ENCODE measurements at regions not wholly inside any gene's neighbourhood (a gene's known extent, or its start where the extent isn't known, plus 50 kb on each side); places are given as distances from the start of the nearest gene placed in this dataset.
"Not testable (repeated sequence)": the region's sequence is repeated elsewhere in the genome, so short reads cannot be mapped to it uniquely, and the experiment has no call there.

DNA sequence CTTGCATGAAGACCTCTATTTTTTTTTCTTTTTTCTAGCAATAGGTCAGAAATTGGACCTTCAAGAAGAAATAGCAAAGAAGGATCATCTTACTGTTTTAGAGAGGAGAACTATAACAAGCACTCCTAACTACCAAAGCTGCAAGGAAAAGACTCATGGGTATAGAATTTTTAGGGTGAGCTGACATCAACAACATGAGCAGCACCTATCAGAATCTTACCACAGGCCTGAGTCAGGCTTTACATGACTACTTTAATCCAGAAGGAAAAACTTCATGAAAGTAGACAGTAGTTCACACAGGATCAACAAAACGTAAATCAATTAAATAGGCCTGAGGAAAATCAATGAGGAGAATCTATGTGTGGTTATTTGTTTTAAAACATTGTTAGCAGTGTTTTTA is 130.5 kb downstream of the FAM76B start:
- DNase-seq (ENCODE audit: low read depth): no peak
- in situ Hi-C loops (cut with HindIII; ENCODE audit: low pct_unique_long_range_greater_than_20kb, low sequenced_read_pairs): no loop called here

DNA sequence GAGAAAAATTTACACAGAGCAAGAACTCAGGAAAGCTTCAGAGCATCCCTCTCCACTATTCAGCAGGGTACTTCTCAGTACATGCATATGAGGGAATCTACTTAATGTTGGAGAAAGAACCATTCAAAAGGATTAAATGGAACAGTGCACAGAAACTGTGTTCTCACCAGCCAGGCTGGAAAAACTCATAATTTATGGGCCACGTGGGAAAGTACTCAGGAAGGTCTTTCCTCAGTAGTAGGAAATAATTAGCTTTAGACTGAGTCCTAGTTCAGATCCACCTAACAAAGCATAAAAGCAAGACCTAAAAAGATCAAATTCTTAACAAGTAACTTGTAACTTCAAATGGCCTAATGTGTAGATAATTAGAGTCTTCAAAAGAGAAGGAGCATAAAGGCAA is 134.0 kb downstream of the FAM76B start:
- DNase-seq (ENCODE audit: low read depth): no peak
- in situ Hi-C loops (cut with HindIII; ENCODE audit: low pct_unique_long_range_greater_than_20kb, low sequenced_read_pairs): no loop called here

DNA sequence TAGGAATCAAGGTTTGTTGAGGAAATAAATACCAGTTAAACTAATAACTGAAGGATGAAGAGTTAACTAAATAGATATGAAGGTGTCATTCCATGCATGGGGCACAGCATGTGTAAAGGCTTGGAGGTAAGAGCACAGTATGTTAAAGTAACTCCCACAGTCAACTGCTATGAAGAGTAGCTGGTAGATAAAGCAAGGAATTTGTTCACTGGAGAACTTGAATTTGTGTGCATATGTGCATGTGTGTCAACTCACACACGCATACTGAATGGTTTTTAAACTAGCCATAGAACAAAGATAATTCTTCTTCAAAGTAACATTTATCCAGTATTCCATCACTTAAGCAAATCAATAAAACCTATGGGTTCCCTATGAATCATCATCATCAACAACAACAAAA is 135.9 kb downstream of the FAM76B start:
- in situ Hi-C loops (cut with HindIII; ENCODE audit: low pct_unique_long_range_greater_than_20kb, low sequenced_read_pairs): no loop called here
- no peak for DNase-seq (ENCODE audit: low read depth)

DNA sequence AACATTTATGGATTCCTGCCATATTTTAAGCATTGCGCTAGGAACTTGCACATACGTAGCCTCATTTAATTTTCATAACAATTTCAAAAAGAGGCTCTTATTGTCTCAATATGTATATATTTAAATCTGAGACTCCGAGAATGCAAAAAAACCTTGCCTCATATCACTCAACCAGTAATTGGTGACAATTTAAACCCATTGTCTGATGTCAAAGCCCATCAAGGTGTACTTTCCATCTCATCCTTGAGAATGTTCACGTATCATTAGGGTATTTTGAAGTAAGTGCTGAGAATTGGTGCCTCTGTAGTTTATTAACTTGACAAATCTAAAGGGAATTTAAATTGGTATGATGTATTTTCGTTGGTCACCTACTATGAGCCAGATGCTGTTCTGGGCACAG is 136.5 kb downstream of the FAM76B start:
- in situ Hi-C loops (cut with HindIII; ENCODE audit: low pct_unique_long_range_greater_than_20kb, low sequenced_read_pairs): no loop called here
- DNase-seq (ENCODE audit: low read depth): no peak

DNA sequence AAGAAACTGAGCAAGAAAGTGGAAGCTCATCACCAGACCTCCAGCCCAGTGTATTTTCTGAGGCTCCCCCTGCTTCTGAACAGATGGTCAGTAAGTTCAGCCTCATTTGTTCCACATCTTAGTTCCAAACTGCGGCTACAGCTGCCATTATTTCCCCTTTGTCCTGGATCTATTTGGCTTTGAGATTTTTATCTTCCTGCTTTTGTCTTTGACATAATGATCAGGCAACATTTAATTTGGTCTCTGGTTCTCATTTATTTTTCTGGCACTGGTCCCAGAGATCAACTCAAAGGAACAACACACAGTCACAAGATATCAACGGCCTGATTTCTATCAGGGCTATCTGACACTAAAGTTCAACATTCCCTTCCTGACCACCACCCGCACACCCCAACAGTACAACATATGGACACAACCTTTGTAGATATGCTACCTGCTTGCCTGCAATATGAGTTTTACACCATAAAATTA is 137.5 kb downstream of the FAM76B start:
- in situ Hi-C loops (cut with HindIII; ENCODE audit: low pct_unique_long_range_greater_than_20kb, low sequenced_read_pairs): no loop called here
- DNase-seq (ENCODE audit: low read depth): no peak

DNA sequence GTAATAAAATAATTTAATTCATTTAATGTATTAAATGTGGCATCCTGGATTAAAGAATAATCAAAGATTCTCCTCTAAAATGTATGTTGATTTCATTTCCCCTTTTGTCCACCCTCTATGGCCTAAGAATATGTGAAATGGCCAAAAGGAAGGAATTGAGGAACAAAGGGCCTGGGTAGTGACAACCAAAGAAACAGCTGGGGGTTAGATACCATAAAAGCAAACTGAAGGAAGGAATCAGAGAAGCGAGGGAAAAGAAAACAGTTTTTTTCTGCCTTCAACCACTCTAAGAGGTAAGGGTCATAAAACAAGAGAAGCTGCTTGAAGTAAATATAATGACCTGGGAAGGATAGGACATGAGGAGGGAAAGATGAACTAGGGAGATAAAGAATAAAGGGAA is 139.3 kb downstream of the FAM76B start:
- DNase-seq (ENCODE audit: low read depth): no peak
- in situ Hi-C loops (cut with HindIII; ENCODE audit: low pct_unique_long_range_greater_than_20kb, low sequenced_read_pairs): no loop called here

DNA sequence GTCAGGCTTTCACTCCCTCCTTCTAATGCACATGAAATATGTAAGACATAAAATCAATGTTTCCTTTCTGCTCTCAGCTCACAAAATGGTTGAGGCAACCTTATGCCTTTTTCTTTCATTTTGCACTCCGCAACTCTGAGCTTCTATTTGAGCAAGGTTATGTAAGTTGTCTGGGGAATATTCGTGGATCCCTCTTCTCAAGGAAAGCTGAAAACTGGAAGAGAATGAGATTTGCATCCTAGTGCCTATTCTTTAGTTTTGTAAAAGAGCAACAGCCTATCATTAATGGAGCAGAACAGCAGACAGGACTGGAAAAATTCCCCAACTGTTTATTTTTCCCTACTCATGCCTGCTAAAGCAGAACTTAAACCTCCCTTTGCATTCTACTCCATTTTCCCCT is 141.7 kb downstream of the FAM76B start:
- DNase-seq (ENCODE audit: low read depth): no peak
- in situ Hi-C loops (cut with HindIII; ENCODE audit: low pct_unique_long_range_greater_than_20kb, low sequenced_read_pairs): no loop called here

DNA sequence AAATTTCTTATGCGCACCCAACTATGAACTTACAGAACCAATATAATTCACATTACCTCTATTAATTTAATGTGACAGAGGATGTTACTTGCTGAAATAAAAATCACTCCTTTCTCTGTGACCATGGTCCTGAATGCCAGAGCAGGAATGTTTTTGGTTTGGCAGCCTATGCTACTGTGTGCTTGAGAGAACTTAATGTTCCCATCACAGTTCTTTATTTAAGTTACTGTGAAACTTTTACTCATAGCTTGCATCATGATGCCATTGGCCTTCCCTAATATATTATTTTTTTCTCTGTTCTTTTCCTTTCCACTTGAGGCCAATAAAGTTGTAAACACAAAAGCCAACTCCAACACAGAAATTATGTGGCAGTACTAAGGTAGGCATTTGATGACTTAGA is 142.2 kb downstream of the FAM76B start:
- in situ Hi-C loops (cut with HindIII; ENCODE audit: low pct_unique_long_range_greater_than_20kb, low sequenced_read_pairs): no loop called here
- no peak for DNase-seq (ENCODE audit: low read depth)

DNA sequence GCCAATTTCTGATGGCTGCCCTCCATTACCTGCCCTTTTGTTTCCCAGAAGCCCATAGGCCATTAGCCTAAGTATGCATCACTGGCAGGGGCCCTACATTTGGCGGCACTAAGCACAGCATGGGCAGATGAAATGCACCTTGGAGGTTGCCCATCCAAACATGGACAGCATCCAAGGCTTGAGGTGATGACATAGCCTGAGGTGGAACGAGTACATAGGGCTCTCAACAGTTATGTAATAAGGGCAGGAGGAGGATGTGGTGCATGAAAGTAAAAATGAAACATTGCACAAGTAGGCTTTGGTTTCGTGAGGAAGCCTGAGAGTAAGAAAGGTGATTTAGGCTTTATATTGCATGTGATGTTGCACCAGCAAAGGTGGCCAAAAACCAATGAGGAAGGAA is 148.1 kb downstream of the FAM76B start:
- DNase-seq (ENCODE audit: low read depth): no peak
- in situ Hi-C loops (cut with HindIII; ENCODE audit: low pct_unique_long_range_greater_than_20kb, low sequenced_read_pairs): no loop called here

DNA sequence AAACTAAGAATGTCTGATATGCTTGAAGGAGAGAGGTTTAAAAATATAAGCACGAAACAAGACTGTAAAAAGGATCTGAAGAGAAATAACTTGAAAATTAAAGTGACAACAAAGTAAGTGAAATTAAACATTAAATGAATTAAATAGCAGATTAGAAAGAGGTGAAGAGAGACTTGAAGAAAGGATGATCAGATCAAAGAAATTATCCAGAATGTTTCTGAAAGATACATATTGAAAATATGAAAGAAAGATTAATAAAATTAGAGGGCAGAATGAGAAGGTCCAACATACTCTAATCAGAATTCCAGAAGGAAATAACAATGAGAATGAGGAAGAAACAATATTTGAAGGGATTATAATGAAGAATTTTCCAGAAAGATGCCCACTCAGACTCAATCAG is 151.1 kb downstream of the FAM76B start:
- no peak for DNase-seq (ENCODE audit: low read depth)
- in situ Hi-C loops (cut with HindIII; ENCODE audit: low pct_unique_long_range_greater_than_20kb, low sequenced_read_pairs): no loop called here

DNA sequence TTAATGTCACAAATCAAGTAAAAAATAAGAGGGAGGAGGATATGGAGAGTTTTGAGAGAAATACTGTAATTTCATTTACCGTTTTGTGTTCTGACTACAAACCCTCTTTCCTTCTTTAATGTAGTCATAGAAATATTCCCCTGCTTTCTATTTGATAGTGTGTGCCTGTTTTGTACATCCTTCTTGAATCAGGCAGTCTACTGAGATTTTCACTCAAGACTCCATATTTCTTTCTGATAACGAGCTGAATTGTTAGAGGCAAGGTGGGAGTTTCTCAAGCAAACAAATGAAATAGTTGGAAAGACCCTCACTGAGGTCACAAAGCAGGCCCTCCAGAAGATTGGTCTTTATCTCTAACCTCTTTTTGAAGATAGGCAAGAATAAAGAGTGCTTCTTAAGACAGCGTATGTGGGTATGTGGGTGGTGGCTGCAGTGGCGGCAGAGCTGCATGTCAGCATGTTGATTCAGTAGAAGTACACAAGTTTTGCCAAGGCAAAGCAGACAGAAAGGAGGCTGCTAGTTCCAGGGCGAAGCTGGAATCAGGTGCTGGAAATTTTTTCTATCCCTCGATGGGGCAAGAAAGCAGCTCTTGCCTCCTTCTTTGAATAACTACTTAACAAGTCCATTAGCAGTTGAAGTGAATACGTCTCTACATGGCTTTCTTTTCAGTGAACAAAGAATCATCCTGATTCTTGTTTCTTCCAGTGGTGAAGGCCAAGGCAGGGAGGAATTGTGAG is 164.2 kb downstream of the FAM76B start:
- in situ Hi-C loops (cut with HindIII; ENCODE audit: low pct_unique_long_range_greater_than_20kb, low sequenced_read_pairs): no loop called here
- DNase-seq (ENCODE audit: low read depth): no peak

DNA sequence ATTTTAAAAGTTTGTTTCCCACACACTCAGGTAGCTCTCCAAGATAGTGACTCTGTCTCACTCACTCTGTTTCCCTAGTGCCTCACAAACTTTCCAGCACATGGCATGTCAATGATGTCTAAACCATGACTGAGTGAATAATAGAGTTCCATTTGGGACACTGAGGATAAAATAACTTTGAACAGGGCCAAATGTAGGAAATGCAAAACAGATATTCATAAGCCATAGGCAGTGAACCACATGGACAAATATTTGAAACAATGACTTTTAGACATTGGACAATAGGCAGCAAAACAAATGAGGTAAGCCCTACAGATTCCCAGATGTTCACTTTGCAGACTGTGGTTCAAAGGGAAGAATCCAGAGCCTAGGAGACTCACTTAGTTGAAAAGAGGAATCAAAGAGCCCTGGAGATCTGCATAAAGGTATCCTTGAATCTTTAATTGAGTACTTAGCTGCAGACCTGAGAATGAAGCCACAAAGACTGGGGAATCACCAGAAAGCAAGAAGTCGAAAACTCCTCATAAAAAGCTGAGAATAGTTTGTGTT is 173.3 kb downstream of the FAM76B start:
- no peak for DNase-seq (ENCODE audit: low read depth)
- in situ Hi-C loops (cut with HindIII; ENCODE audit: low pct_unique_long_range_greater_than_20kb, low sequenced_read_pairs): no loop called here

DNA sequence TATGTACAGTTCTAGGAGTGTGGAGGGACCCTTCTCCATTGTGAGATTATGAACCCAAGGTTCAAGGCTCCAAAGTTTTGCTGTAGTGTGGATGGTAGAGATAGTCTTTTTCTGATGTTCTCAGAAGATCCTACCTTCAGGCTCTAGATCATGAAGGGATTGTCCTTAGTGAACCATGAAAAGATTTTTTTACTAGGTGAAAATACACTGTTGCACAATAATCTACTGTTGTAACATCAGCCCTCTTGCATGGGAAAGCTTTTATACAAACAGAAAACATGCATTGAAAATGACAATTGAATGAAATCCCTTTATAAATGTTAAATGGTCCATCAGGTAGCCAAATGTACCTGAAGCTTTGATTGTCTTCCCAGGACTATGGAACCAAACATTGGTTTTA is 177.8 kb downstream of the FAM76B start:
- DNase-seq (ENCODE audit: low read depth): no peak
- in situ Hi-C loops (cut with HindIII; ENCODE audit: low pct_unique_long_range_greater_than_20kb, low sequenced_read_pairs): no loop called here

DNA sequence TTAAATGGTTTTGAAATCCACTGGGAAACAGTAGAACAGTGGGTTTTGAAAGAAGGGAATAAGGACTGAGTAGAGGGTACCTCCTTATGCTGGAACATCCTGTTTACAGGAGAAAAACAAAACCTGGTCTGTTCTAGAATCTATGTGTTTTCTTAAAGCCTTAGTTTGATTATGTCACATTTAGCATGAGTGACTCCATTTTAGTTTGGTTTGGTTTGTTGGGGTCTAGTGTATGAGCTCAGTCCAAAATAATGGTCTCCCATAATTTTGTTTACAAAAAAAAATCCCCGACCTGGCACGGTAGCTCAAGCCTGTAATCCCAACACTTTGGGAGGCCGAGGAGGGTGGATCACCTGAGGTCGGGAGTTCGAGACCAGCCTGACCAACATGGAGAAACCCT is 179.4 kb downstream of the FAM76B start:
- DNase-seq (ENCODE audit: low read depth); in situ Hi-C loops (cut with HindIII; ENCODE audit: low pct_unique_long_range_greater_than_20kb, low sequenced_read_pairs): not testable (repeated sequence)

DNA sequence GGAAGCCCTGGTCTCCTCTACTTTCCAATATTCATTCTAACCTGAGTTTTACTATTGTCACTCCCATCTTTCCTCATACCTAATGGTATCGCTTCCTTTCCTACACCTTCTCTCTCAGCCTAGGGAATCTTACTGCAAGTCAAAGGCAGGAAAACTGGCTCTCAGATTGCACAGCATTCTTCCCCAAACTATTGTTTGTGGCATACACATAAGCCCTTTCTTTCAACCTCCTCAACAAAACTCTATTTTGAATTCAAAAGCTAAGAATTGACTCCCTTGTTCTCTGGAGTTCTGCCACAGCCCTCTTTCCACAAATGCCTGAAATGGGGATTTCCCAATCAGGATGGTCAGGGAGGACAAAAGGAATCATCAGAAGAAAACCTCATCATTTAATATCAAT is 181.5 kb downstream of the FAM76B start:
- in situ Hi-C loops (cut with HindIII; ENCODE audit: low pct_unique_long_range_greater_than_20kb, low sequenced_read_pairs): no loop called here
- DNase-seq (ENCODE audit: low read depth): no peak

DNA sequence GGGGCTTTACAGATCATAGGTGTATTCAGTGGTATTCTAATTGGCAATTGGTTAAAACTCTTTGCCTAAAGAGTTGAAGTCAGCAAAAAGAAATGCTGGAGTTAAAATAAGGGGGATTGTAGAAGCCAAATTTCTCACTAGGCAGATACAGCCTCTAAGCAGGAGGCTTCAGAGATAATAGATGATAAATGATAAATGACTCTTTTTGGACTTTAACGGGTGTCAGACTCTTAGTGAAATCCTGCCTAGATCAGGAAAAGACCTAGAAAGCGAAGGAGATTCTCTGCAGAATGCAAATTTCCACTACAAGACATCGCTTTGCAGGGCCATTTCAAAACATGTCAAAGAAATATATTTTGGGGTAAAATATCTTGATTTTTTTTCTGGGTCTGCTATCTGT is 182.8 kb downstream of the FAM76B start:
- in situ Hi-C loops (cut with HindIII; ENCODE audit: low pct_unique_long_range_greater_than_20kb, low sequenced_read_pairs): no loop called here
- no peak for DNase-seq (ENCODE audit: low read depth)

DNA sequence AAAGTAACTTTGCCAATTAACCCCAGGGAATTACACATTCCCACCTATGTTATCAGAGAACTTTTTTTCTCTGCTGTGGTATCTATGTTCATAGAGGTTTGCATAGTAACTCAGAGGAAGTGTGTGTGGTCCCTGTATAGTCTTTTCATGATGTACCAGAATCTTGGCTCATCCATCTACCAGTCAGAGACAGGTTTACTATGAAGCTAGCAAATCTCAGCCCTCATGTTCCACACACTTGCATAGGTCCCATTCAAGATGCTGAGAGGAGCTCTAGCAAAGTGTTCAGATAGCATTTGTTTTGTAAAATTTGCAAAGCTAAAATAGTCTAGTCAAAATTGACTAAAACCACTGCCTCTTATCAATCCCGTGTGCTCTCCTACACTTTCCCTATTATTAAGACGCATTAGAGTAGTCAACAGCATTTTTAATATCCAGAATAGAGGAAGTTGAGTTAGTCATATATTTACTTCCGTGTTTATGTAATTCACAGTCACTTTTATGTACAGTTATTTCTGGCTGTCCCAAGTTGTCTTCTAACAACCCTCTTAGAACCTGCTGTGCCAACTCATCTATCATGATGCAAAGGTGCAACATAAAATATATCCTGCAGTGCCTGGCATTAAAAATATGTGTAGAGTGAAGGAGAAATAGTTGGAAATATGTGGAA is 184.2 kb downstream of the FAM76B start:
- in situ Hi-C loops (cut with HindIII; ENCODE audit: low pct_unique_long_range_greater_than_20kb, low sequenced_read_pairs): no loop called here
- no peak for DNase-seq (ENCODE audit: low read depth)

DNA sequence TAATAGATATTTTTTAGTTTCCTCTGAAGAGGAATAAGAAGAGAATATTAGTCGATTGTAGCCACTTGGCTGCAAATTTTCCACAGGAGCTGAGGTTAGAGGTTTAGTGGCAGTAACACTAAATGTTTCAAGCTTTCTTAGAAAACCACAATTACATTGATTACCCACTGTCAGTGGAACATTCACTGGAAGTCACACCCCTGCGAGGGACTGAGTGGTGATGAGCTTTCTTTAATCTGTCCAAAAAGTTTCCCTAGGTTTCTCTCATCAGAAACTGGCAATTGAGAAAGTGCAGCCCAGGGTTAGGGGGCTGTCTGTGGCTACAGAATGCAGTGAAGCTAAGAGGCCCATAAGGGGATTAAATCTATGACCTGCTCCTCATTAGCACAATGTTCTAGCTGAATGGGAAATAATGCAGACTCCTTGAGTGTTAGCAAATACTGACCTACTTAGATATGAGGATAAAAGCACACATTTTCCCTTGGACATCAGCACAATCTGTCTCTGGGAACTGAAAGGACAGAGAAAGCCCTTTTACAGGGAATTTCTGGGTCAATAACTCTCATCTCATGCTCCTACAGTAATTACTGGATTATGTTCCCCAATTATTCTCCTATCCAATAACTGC is 189.5 kb downstream of the FAM76B start:
- no peak for DNase-seq (ENCODE audit: low read depth)
- in situ Hi-C loops (cut with HindIII; ENCODE audit: low pct_unique_long_range_greater_than_20kb, low sequenced_read_pairs): no loop called here

DNA sequence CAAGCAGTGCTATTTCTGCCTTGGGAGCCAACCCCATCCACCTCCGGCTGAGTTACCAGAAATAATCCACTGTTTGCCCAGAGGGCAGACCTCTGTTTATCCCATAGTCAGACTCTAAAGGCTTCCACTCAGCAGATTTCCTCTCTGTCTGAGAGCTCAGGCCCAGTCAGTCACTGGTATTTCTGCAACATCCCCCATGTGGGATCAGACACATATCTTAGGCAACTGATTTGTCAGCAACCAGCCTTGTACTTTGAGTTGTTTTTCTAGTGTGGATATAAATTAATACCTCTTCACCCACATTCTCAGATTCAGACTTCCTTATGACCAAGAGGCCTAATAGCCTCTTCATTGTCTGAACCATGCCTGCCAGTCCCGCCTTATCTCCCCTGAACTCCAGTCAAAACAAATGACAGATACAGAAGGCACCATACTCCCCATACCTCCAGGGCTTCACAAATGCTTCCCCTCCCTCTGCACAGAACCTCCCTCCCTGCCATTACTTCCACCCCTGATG is 193.6 kb downstream of the FAM76B start:
- in situ Hi-C loops (cut with HindIII; ENCODE audit: low pct_unique_long_range_greater_than_20kb, low sequenced_read_pairs): no loop called here
- DNase-seq (ENCODE audit: low read depth): no peak

All from Caki2 (cell line).